Parathyroid adenoma (tissue), 2 donors: ENCODE measurements at regions not wholly inside any gene's neighbourhood (a gene's known extent, or its start where the extent isn't known, plus 50 kb on each side); places are given as distances from the start of the nearest gene placed in this dataset.

Source experiments
- H2AFZ ChIP-seq: fragments of 300-600 bp; sonication (generic); one replicate; pipeline ENCODE4 v1.7.0; 2017; ENCODE audit warnings: antibody characterized with exemption, mild to moderate bottlenecking
- H3K27ac ChIP-seq: fragments of 300-600 bp; sonication (generic); one replicate; pipeline ENCODE4 v1.7.0; 2017
- H3K27me3 ChIP-seq: fragments of 300-600 bp; sonication (generic); one replicate; pipeline ENCODE4 v1.7.0; 2017; ENCODE audit warnings: low read length; ENCODE audit not compliant: control insufficient read depth, insufficient read depth
- H3K36me3 ChIP-seq: fragments of 300-600 bp; sonication (generic); one replicate; pipeline ENCODE4 v1.7.0; 2017; ENCODE audit warnings: low read length; ENCODE audit not compliant: control insufficient read depth, insufficient read depth
- H3K4me1 ChIP-seq: fragments of 300-600 bp; sonication (generic); one replicate; pipeline ENCODE4 v1.7.0; 2017; ENCODE audit warnings: control low read depth
- H3K4me2 ChIP-seq: fragments of 300-600 bp; sonication (generic); one replicate; pipeline ENCODE4 v1.7.0; 2017; ENCODE audit warnings: low read length
- H3K4me3 ChIP-seq: fragments of 300-600 bp; sonication (generic); one replicate; pipeline ENCODE4 v1.7.0; 2017; ENCODE audit warnings: low read depth, low read length
- H3K79me2 ChIP-seq: fragments of 300-600 bp; sonication (generic); one replicate; pipeline ENCODE4 v1.7.0; 2017; ENCODE audit warnings: control low read depth
- H3K9ac ChIP-seq: fragments of 300-600 bp; sonication (generic); one replicate; pipeline ENCODE4 v1.7.0; 2017; ENCODE audit warnings: mild to moderate bottlenecking
- H3K9me3 ChIP-seq: fragments of 300-600 bp; sonication (generic); one replicate; pipeline ENCODE4 v1.7.0; 2017; ENCODE audit warnings: low read length; ENCODE audit not compliant: control insufficient read depth
- TF ChIP-seq, protein P1 (sequence below): fragments of 300-600 bp; sonication (generic); IDR thresholded peaks from one replicate; pipeline ENCODE4 v1.7.0; 2017; ENCODE audit warnings: antibody characterized with exemption, mild to moderate bottlenecking
- donor health status: primary hyperparathyroidism.

- H3K9ac ChIP-seq = no peak overlapping the region
- H3K36me3 ChIP-seq = no peaks in the 10 kb centered on the region
- TF ChIP-seq, protein P1, sequence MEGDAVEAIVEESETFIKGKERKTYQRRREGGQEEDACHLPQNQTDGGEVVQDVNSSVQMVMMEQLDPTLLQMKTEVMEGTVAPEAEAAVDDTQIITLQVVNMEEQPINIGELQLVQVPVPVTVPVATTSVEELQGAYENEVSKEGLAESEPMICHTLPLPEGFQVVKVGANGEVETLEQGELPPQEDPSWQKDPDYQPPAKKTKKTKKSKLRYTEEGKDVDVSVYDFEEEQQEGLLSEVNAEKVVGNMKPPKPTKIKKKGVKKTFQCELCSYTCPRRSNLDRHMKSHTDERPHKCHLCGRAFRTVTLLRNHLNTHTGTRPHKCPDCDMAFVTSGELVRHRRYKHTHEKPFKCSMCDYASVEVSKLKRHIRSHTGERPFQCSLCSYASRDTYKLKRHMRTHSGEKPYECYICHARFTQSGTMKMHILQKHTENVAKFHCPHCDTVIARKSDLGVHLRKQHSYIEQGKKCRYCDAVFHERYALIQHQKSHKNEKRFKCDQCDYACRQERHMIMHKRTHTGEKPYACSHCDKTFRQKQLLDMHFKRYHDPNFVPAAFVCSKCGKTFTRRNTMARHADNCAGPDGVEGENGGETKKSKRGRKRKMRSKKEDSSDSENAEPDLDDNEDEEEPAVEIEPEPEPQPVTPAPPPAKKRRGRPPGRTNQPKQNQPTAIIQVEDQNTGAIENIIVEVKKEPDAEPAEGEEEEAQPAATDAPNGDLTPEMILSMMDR = no peak
- H3K27me3 ChIP-seq = no peaks in the 10 kb centered on the region
- H3K27ac ChIP-seq = no peak overlapping the region
- no peaks in the 10 kb centered on the region for H3K9me3 ChIP-seq
- H2AFZ ChIP-seq = no peak overlapping the region
- H3K4me2 ChIP-seq = no peak overlapping the region
- no peaks in the 10 kb centered on the region for H3K4me1 ChIP-seq
- H3K79me2 ChIP-seq = no peaks in the 10 kb centered on the region
- H3K4me3 ChIP-seq = no peak overlapping the region
These were observed 129.9 kb upstream of the FMR1 start for GRCh38 chrX:147781844-147782243.

GRCh38 chrX:147788641-147789350, 122.9 kb upstream of the FMR1 start:
- Histone ChIP-seq H2AFZ (no peak overlapping the region), H3K4me1 (no peaks in the 10 kb centered on the region), H3K9me3 (no peaks in the 10 kb centered on the region), H3K9ac (no peak overlapping the region), H3K79me2 (no peaks in the 10 kb centered on the region), H3K27ac (no peak overlapping the region), H3K4me2 (no peak overlapping the region), H3K36me3 (no peaks in the 10 kb centered on the region), H3K4me3 (no peak overlapping the region), H3K27me3 (no peaks in the 10 kb centered on the region)
- TF ChIP-seq, protein P1 = no peak

DNA sequence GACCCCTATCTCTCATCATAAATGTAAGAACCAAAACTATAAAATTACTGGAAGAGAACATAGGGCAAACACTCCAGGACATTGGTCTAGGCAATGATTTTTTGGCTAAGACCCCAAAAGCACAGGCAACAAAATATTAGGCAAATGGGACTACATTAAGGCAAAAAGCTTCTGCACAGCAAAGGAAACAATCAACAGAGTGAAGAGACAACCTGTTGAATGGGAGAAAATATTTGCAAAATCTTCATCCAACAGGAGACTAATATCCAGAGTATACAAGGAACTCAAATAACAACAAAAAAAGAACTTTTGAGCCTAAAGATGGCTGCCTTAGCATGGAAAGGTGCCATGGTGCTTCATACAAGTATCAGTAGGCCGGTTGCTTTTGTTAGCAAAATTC, 111.1 kb upstream of the FMR1 start:
- TF ChIP-seq, protein P1 = no peak
- Histone ChIP-seq H2AFZ (no peak overlapping the region), H3K4me1 (no peaks in the 10 kb centered on the region), H3K4me2 (no peak overlapping the region), H3K27me3 (no peaks in the 10 kb centered on the region), H3K27ac (no peak overlapping the region), H3K36me3 (no peaks in the 10 kb centered on the region), H3K9ac (no peak overlapping the region), H3K9me3 (no peaks in the 10 kb centered on the region), H3K79me2 (no peaks in the 10 kb centered on the region), H3K4me3 (no peak overlapping the region)

GRCh38 chrX:147803948-147804347, 107.8 kb upstream of the FMR1 start:
- no peak overlapping the region for H3K4me2 ChIP-seq
- H3K36me3 ChIP-seq = no peaks in the 10 kb centered on the region
- H3K9ac ChIP-seq = no peak overlapping the region
- no peaks in the 10 kb centered on the region for H3K27me3 ChIP-seq
- H3K4me3 ChIP-seq = no peak overlapping the region
- H3K4me1 ChIP-seq = no peaks in the 10 kb centered on the region
- no peaks in the 10 kb centered on the region for H3K79me2 ChIP-seq
- H3K27ac ChIP-seq = no peak overlapping the region
- no peak overlapping the region for H2AFZ ChIP-seq
- TF ChIP-seq, protein P1 = peak; percentile 20
- H3K9me3 ChIP-seq = no peaks in the 10 kb centered on the region

DNA sequence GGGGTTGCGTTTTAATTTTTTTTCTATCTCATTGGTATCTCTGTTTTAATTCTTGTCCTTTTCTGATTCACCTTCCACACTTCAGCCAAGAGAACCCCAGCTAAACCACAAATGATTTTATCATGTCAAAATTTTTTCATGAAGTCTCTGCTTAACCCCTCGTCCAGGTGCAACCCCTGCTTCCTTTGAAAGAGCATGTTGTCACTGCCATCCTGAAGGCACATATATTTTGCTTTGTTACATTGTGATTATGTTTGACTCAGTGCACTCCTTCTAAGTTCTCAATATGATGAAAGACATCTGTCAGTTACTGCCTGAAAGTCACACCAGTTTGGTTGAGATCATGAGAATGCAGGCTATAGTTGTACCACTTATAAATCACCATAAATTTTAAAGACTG, 99.9 kb upstream of the FMR1 start:
- Histone ChIP-seq H2AFZ (no peak overlapping the region), H3K4me3 (no peak overlapping the region), H3K9ac (no peak overlapping the region), H3K4me2 (no peak overlapping the region), H3K79me2 (no peaks in the 10 kb centered on the region), H3K9me3 (no peaks in the 10 kb centered on the region), H3K36me3 (no peaks in the 10 kb centered on the region), H3K4me1 (no peaks in the 10 kb centered on the region), H3K27me3 (no peaks in the 10 kb centered on the region), H3K27ac (no peak overlapping the region)
- TF ChIP-seq, protein P1 = no peak
